Activated CD4-positive, alpha-beta T cell treated with anti-CD3 and anti-CD28 coated beads, Interleukin-2, amount 50 U/mL, for 16 hours (primary cell): ENCODE measurements at regions not wholly inside any gene's neighbourhood (a gene's known extent, or its start where the extent isn't known, plus 50 kb on each side); places are given as distances from the start of the nearest gene placed in this dataset.
"Not testable (repeated sequence)": the region's sequence is repeated elsewhere in the genome, so short reads cannot be mapped to it uniquely, and the experiment has no call there.

Source experiments
- DNase-seq: peaks from one replicate; pipeline ENCODE4 v3.0.0-alpha.2; 2020

DNA sequence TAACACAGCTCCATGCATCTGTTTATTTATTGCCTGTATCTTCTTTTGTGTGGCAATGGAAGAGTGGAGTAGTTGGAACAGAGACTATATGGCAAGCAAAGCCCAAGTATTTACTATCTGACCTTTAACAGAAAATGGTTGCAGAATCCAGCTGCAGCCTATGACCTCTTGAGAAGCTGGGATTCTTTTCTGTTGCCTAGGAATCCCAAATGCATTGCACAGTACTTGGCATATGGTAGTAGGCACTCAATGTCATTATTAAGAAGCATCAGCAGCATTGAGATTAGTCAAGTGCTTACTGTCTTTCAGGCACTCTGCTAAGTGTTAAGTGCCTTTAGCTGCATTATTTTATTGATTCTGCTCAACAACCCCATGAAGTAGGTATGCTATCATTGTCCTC, 331.6 kb downstream of the CCDC85A start:
- DNase-seq: no peak

DNA sequence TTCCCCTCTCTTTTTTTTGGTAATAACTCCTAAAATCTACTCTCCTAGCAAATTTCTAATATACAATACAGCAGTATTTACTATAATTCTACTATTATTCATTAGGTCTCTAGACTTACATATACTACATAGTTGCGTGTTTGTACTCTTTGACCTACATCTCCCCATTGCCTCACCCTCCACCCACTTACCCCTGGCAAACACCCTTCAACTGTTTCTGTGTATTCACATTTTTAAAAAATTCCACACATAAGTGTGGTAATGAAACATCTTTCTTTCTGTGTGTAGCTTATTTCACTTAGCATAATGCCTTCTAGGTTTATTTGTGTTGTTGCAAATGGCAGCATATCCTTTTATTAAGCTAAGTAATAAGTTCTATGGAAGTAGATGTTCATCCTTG, 336.0 kb downstream of the CCDC85A start:
- no peak for DNase-seq

DNA sequence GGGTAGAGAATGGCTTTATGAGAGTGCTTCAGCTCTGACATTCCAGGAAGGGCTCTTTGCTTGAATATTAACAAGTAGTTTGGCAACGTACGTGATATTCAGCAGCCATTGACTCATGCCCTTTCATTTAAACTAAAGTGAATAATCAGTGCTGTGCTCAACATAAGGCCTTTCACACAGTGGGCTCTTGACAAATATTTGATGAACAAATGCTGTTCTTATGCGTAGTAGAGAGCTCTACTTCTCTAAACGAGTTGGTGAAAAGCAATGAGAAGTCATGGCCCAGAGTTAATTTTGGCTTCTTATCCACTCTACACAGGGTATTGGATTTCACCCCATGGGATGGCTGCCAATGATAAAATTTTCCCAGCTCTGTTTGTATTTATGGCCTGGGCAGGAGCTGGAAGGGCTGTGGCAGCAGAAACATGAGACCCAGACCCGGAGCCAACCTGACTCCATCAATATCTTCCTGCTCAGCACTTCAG, 338.9 kb downstream of the CCDC85A start:
- no peak for DNase-seq

DNA sequence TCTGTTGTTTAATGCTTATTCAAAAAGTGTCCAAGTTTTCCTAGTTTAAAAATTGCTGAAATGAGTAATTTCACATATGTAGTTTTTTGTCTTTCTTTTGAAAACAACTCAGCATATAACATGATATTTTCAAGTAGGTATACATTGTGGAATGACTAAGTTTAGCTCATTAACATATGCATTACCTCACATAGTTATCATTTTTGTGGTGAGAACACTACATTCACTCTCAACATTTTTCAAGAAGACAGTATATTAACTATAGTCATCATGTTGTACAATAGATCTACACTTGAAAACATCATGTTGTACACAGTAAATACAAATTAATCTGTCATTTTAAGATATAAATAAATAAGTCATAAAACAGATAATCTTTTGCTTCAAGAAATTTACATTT, 340.0 kb downstream of the CCDC85A start:
- DNase-seq: no peak

DNA sequence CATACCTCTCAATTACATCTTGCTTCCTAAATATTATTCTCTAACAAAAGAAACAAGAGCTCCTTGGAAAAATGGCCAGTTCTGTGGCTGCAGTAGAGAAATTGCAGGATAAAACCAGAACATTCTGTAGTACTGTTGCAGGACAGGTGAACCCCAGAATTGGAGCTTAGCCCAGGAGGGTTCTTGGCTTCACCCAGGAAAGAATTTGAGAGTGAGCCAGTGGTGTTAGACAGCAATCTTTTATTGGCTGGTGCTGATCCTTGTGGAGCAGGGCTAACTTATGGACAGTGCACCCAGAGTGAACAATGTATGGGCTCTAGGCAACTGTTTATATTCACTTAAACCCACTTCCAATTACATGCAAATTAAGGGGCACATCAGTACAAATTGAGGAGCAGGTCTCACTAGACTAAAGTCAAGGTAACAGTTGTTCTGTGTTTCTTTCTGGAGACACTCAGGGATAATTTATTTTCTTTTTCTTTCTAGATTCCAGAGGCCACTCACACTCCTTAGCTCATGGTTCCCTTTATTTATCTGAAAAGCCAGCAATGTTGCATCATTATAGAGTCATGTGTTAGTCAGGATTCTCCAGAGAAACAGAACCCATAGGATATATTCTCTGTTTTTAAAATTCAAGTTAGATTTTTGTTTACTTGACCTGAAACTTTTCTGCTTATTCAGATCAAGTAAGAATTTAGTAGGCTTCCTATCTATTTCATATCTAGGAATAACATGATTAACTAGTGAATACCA, 348.1 kb downstream of the CCDC85A start:
- no peak for DNase-seq

DNA sequence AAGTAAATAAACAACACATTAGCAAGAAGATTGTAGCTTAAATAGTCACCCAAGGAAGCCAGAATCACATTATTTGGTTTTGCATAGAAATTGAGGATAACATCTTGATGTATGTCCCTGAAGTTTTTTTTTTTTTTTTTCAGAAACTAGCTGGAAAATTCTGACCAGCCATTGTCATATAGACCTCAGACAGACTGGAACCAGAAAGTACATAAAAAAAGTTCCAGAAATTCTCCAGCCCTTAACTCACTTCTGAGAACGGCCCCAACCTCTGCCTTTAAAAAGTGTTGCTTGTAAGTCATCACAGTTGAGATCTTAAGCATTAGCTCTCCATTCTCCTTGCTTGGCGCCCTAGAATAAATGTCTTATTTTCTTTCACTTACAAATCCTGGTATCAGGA, 350.5 kb downstream of the CCDC85A start:
- no peak for DNase-seq

DNA sequence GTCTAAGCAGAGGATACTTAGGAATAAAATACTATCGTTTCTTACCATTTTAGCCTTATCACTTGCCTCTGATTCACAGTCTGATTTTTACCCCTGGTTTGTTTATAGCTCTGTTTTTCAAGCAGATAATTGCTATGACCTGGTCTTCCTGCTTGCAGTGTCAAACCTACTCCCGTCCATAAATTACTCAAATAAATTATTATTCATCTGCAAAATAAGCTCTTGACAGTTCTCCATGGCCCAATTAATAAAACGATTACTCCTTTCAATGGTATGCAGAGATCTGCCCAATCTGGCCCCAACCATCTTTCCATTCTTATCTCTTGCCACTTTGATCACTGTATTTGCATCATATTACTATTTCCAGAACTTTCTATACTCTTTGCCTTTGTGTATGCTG, 354.0 kb downstream of the CCDC85A start:
- no peak for DNase-seq

DNA sequence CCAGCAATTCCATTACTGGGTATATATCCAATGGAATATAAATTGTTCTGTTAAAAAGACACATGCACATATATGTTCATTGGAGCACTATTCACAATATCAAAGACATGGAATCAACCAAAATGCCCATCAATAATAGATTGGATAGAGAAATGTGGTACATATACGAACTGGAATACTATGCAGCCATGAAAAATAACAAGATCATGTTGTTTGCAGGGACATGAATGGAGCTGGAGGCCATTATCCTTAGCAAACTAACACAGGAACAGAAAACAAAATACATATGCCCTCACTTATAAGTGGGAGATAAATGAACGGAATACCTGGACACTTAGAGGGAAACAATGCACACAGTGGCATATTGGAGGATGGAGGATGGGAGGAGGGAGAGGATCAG, 355.8 kb downstream of the CCDC85A start:
- DNase-seq: no peak

DNA sequence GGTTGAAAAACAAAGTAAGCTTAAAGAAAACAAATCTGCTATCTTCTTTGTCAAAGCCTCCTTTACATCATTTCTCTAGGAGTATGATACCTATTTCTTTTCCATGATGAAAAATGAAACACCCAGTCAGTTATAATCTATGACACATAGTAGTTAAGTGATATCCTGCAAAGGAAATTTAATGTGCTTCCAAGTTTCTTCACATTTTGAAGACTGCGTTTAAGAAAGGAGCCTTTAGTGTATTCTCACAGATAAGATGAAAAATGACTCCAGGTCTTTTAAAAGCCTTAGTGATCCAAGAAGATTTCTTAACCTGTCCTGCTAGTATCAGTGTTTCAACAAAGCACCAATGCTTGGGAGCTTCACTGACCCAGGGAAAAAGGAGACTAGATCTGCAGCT, 356.7 kb downstream of the CCDC85A start:
- no peak for DNase-seq

DNA sequence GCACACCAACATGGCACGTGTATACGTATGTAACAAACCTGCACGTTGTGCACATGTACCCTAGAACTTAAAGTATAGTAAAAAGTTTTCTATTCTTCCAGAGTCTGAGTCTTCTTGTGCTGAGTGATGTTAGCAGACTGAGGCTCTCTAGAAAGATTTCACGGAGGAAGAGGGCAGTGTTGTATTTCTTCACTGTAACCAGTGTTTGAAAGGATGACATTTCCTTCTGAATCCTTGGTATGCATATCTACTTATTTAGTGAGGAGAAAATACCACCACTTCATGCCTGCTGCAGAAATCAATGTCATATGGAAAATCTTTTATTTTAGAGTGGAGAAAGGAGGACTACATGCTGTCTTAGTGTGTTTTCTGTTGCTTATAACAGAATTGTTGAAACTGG, 357.1 kb downstream of the CCDC85A start:
- DNase-seq: no peak

DNA sequence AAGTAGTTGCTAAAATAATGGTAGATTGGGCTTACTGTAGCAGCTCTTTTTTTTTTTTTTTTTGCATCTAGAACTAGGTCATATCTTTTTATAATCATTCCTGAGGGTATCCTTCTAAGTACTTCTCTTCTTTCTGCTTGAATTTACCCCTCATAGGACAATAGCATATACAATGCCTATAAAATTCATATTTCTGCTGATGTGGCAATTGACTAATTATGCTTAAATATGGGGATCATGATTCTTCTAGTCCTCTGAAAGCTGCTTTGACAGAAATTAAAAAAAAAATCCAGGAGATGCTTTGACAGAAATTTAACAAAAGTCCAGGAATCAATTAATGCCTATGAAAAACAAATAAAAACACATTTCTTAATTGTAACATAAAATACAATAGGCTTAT, 358.4 kb downstream of the CCDC85A start:
- DNase-seq: no peak

DNA sequence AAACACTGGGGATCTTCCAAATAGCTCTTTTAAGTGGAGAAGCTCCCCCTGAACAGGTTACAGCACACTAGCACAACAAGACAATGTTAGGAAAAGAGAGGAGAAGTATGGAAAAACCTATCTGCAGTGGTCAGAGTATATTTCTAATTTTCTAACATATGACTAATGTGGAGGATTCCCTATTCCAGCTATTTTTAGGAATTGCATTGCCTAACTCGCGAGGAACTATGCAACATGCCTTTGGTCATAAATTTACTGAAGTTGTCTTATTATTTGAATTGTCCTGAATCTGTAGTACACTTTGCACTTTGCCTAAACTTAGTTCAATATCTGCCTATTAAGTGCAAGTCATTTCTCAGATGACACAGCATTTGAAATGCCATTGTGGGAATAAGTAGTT, 381.4 kb downstream of the CCDC85A start:
- DNase-seq: no peak

DNA sequence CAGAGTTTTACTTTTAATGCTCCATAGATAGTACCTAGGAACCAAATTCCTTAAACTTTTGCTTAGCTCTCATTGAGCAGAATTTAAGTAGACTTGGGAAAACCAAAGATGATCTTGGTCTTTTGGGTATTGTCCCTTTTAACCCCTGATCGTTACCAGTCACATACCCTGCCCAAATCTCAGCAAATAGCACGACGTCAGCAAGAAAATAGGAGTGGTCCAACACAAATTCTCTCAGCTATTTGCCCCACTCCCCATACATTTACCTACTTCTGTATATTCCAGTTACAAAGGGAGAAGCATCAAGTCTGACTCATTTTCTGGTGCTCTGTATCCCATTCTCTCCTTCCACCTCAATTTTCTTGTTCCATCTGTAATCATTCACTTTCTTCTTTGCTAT, 387.3 kb downstream of the CCDC85A start:
- DNase-seq: no peak

DNA sequence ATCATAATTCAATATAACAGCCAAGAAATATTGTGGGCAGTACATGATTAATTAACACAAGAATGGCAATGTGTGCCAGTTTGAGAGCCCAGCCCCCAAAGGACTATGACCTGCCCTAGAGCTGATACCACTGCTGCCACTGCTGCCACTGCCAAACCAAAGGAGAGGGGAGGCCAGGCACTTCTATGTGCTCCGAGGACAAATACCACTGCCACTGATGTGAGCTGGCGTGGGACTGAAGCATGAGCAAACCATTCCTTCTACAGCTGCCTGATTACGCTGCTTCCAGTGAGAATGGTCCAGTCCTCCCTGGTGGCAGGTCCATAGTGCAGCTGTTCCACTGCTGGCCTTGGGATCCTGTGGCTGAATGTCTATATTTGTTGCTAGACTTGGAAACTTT, 392.2 kb downstream of the CCDC85A start:
- DNase-seq: no peak

DNA sequence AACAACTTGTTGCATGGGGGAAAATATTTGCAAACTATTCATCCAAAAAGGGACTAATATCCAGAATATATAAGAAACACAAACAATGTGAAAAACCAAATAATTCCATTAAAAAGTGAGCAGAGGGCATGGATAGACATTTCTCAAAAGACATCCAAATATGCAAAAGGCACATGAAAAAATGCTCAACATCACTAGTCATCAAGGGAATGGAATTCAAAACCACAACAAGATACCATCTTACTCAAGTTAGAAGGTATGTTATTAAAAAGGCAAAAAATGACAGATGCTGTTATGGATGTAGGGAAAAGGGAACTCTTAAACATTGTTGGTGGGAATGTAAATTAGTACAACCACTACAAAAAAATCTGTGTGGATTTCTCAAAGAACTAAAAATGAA, 396.5 kb downstream of the CCDC85A start:
- DNase-seq: no peak

DNA sequence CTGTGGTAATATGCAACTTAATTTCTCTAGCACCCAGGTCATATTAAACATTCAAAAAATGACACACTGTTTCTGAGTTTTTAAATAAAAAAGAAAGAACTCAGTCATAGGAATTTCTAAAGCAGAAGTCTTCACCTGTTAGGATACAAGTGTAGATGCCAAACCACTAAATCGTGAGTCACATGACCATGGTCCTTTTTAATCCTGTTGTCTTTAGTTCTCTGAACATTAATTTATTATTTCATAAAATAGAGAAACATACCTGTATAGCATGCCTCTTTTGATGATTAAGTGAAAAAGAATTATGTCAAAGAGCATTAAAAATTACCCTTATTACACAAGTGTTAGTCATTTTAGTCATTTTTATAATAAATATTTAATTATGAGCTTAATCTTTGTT, 398.8 kb downstream of the CCDC85A start:
- DNase-seq: no peak

DNA sequence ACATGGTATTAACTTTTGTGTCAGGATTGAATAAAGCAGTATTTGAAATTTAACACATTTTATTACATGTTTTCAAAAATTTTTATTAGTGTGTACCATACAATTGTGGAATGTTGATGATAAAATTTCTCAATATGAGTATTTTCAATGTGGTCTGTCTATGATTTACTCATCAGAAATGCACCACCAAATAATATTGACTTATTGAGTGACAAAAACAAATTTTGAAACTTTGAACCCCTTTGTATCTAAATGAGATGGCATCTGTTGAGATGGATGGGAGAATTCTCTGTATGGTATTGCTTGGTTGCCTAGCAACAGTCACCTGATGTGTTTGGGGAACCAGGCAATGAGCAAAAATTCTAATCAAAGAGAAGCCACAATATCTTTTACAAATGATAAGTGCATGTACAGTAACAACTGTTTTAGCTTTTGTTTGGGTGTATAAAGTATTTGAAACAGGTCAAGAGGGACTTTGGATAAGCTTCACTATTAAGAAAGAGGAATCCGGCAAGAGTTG, 400.1 kb downstream of the CCDC85A start:
- no peak for DNase-seq

DNA sequence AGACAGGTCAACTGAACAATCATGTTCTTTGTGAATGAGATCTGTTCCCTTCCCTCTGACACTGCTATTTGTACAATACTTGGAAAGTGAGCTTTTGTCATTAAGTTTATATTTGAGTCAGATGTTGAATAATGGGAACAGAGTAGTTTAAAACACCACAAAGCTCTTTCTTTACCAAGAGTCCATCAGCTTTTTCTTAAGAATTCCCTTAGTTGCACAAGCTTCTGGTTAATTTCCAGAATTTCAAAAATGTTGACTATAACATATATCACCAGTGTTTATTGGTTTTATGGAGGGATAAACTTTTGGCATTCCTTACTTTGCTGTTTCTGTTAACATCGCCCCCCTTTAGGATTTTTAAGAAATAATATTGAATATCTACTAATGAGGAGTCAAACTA, 403.7 kb downstream of the CCDC85A start:
- no peak for DNase-seq

DNA sequence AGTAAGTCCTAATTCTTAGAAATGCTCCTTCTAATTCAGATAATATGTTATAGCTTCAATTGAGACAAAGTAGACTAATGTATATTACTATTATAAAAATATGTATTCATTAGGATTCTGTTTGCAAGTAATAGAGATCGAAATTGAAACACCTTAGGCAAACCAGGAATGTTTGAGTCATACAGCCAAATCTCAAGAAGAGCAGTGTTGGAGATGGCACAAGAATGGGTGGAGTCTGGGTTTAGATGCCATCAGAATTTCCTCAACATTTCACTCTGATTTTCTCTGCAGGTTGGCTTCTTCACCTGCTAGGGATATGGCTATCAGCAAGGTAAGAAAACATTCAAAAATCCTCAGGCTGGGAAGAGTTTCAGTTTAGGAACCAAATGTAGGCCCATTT, 405.4 kb downstream of the CCDC85A start:
- DNase-seq: no peak

DNA sequence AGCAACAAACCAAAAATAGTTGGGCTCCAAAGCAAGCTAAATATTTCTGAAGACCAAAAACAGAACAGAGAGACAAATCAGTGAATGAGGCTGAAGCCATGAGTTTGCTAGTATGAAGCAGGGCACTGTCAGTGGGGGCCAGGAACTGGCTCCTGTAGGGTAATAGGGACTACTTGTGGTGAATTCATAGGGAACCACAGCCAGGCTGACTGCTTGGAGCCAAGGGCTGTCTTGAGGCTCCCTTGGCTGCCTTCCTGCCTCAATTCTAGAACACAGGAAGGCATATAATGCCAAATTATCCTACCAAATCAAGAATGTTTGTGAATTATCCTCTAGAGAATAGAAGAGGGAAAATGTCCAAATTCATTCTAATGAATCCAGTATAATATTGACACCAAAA, 406.0 kb downstream of the CCDC85A start:
- no peak for DNase-seq

DNA sequence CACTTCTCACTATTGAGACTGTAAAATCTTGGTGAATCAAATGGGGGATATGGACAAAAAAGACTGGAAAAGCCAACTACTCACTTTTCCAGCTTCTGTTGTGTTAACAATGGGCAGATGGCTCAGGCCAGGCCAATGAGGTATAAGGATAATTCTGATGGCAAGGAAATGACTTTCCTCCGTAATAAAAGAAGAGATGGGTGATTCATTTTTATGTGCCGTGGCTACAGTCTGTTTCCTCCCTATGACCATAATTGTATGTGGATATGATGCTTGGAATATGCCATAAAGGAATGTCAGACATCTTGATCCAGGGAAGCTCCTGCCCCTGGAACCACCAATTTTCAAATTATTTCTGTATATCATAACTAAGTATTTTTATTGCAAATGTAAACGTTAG, 406.8 kb downstream of the CCDC85A start:
- DNase-seq: no peak

DNA sequence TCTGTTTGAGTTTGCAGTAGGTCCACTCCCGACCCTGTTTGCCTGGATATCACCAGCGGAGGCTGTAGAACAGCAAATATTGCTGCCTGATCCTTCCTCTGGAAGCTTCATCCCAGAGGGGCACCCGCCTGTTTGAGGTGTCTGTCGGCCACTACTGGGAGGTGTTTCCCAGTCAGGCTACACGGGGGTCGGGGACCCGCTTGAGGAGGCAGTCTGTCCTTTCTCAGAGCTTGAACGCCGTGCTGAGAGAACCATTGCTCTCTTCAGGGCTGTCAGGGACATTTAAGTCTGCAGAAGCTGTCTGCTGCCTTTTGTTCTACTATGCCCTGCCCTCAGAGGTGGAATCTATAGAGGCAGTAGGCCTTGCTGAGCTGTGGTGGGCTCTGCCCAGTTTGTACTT, 422.3 kb downstream of the CCDC85A start:
- DNase-seq: not testable (repeated sequence)

DNA sequence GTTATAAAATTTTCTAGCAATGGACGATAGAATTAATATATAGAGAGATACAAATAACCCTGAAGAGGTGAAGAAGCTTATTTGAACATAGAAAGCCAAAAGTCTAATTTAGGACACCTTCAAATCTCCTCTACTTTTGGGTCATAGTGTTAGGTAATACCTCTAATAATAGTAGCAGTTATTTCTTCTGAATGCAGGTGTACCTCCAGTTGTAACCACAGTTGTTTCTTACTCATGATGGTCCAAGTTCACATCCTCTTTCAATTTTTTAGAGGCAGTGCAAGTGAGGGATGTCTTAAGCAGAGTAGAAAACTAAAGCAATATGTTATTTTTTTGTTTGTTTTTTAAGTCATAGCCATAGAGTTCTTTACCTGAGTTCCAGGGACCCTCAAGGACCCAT, 429.5 kb downstream of the CCDC85A start:
- no peak for DNase-seq

DNA sequence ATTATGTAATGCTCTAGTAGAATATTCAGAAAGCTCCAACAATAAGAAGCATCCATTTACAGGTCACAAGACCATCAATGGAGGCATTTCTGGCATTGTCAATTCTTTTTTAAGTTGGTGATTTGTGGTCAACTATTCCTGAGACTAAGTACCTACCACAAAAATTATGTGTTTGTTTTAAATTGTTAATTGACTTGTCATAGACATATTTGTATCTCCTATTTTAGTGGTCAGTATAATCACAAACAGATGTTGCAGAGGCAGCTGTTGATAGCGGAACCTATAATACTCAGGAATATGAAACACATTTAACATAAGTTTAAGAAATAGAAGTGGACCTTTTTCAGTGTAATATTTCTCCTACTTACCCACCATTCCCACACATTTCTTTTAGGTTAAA, 430.1 kb downstream of the CCDC85A start:
- no peak for DNase-seq

DNA sequence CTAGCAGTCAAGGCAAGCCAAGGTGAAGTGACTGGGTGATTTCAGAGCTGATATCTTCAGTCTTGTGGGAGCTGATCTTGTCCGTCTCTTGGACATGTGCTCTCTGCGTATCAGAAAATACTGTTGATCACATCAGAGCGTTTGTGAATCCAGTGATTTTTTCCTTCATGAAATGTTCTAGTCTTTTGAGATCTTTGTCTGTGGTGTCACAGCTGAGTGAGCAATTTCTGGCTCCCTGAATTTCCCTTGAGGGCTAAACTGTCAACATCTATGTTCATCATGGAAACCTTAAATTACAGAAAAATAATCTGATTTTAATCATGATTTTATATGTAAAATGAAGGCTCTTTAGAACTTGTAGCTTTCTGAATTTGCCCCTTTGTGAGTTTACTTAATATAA, 432.0 kb downstream of the CCDC85A start:
- no peak for DNase-seq
